ENCODE measurements at regions not wholly inside any gene's neighbourhood (a gene's known extent, or its start where the extent isn't known, plus 50 kb on each side); places are given as distances from the start of the nearest gene placed in this dataset.
"Not testable (repeated sequence)": the region's sequence is repeated elsewhere in the genome, so short reads cannot be mapped to it uniquely, and the experiment has no call there.

DNA sequence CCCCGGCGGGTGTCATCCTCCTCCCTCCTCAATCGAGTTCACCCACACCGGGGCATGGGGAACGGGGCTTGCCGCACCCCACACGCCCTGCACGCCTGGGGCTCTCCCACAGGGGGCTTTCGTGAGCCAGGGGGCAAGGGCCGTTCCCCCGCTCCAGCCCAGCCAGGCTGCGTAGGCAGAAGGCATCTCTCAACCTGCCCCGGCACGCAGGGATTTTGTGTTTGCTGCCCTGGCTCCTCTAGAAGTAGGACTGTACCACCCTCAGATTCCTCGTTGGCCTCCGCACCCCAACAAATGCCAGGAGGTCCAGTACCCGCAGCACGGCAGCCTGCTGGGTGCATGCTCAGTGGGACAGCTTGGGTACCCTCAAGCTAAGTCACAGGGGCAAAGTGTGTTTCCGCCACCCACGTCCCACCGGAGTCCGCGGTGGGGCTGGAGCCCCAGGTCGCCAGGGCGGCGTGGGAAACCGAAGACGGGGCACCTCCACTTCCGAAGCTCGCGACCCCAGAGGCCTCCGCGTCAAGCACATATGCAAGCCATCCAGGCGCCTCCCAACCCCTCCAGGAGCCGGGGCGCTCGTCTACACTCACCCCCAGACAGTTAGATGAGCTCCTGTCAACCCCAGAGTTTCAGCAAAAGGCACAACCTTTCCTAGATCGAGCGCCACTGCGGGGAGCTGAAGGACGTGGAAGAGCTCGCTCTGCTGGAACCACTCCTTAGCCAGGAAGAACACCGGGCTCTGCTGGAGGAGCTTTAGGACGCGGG lies 1495.7 kb upstream of the DEFB115 start:
- TF ChIP-seq EZH2 (IDR thresholded peaks at IDR 0.05); POLR2AphosphoS5 (IDR thresholded peaks at IDR 0.05; ENCODE audit: borderline replicate concordance, low read depth, low read length): not testable (repeated sequence)
